ENCODE measurements at regions not wholly inside any gene's neighbourhood (a gene's known extent, or its start where the extent isn't known, plus 50 kb on each side); places are given as distances from the start of the nearest gene placed in this dataset.
"Not testable (repeated sequence)": the region's sequence is repeated elsewhere in the genome, so short reads cannot be mapped to it uniquely, and the experiment has no call there.

GRCh38 chr20:47868236-47868635 lies 83.0 kb upstream of the SULF2 start:
- DNase-seq, result no peak

DNA sequence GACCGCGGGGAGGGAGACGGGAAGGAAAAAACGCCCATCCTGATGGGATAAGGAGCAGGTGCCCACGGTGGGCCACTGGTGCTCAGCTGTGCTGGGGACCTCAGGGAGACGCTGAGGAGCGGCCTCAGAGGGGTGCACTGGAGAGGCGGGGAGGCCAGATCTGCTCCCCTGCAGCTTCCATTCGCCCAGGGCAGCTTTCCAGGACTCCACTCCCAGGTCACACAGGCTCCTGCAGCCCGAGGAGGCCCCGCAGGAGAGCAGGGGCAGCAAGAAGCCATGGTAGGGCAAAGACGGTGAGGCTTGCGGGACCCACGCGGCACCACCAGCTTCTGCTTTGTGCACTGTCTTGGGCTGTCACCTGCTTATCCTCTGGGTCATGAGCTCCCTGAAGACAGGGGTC lies 82.5 kb upstream of the SULF2 start:
- no peak for DNase-seq

- DNase-seq, result no peak
Observed at GRCh38 chr20:47866480-47866879, 81.2 kb upstream of the SULF2 start.

DNA sequence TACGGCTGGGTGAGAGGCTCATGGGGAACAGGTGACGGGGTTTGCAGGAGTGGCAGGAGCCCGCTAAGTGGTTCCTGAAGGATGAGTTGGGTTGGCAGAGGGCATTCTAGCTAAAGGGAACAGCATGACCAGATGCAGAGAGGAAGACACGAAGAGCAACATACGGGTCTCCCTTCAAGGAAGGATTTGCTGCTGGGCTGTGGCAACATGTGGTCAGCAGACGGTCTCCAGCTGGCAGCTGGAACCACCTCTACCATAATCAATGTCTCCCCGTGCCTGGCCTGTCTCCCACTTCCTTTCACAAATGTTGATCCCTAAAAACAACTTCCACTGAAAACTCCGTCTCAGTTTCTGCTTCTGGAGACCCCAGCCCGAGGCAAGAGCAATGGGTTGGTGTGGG lies 80.6 kb upstream of the SULF2 start:
- DNase-seq, result no peak

DNA sequence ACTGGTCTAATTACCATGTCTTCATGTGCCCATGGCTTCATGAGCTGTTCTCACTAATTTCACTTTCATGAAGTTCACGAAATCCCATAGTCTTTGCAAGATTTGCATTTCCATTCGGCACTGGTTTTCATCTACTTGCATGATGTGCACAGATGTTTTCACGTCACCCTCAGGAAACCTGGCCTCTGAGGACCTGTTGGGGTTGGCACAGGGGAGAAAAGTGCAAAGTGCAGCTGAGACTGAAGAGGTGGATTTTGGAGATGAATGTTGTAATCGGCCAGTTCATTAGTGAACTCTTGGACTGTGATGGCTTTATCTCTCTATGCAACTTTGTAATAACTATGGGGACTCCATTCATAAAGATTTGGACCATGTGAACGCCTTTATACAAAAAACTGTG lies 80.2 kb upstream of the SULF2 start:
- DNase-seq, result no peak

DNA sequence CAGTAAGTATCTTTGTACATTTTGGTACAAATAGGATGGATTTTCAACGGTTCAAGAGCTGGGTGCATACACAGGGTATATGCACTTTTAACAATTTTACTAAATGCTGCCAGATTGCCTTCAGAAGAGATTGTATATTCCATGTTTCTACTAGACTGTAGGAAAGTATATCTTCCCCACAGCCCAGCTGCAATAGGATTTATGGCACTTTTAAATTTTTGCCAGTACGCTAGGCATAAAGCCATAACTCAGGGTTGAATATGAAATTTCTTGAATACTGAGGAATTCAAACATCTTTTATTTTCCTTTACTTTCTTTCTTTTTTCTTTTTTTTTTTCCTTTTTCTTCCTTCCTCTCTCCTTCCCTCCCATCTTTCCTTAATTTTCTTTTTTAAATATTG lies 78.7 kb upstream of the SULF2 start:
- DNase-seq, result no peak

GRCh38 chr20:47863315-47863965 lies 78.2 kb upstream of the SULF2 start:
- no peak for DNase-seq

GRCh38 chr20:47862574-47863240 lies 77.4 kb upstream of the SULF2 start:
- no peak for DNase-seq

DNA sequence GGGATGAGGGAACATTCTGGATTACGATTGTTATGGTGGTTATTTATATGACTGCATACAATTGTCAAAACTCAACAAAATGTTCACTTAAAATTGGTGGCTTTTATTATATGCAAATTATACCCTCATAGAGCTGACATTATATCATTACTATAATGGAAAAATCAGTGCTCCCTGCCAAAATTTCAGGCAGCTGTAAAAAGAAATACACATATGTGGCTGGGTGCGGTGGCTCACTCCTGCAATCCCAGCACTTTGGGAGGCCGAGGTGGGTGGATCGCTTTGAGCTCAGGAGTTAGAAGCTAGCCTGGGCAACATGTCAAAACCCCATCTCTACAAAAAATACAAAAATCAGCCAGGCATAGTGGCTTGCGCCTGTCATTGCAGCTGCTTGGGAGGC lies 75.8 kb upstream of the SULF2 start:
- DNase-seq, result no peak

- no peak for DNase-seq
Observed at GRCh38 chr20:47860049-47860830, 75.0 kb upstream of the SULF2 start.

GRCh38 chr20:47859278-47859677 lies 74.0 kb upstream of the SULF2 start:
- no peak for DNase-seq

- no peak for DNase-seq
Observed at GRCh38 chr20:47857569-47858464, 72.5 kb upstream of the SULF2 start.

DNA sequence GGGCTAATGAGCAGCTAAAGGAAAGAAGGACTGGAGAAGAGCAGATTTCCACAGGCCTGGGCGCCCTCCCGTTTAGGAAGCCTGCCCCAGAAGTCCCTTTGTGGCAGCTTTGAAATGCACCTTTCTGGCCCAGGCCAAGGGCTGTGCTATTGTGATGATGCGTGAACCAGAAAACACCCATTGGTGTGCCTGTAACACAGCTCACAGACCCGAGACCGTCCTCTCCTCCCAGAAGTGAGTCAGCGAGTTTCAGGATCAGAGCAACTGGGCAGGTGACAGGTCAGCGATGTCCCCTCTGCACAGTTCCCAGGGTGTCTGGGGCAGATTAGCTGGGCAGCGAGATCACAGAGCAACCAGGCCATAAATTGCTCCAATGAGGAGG lies 71.9 kb upstream of the SULF2 start:
- no peak for DNase-seq

GRCh38 chr20:47855799-47856198 lies 70.5 kb upstream of the SULF2 start:
- DNase-seq, result no peak

GRCh38 chr20:47854687-47855212 lies 69.5 kb upstream of the SULF2 start:
- DNase-seq, result no peak

DNA sequence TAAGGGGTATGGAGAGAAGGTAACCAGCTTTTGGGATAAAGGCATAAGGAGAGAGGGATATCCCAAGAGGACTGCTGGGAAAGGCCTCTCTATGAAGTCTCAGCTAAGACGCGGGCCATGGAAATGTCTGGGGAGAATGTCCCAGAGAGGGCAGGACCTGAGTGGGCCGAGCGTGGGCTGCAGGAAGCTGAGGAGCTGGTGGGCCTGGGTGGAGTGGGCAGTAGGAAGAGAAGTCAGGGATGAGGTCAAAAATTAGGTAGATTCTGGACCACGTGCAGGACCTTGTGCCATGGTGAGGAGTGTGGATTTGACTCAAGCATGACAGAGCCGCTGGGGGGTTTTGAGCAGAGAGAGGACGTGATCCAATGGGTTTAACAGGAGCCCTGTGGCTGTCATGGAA lies 66.5 kb upstream of the SULF2 start:
- DNase-seq, result no peak

- DNase-seq, result no peak
Observed at GRCh38 chr20:47850146-47850545, 64.9 kb upstream of the SULF2 start.

DNA sequence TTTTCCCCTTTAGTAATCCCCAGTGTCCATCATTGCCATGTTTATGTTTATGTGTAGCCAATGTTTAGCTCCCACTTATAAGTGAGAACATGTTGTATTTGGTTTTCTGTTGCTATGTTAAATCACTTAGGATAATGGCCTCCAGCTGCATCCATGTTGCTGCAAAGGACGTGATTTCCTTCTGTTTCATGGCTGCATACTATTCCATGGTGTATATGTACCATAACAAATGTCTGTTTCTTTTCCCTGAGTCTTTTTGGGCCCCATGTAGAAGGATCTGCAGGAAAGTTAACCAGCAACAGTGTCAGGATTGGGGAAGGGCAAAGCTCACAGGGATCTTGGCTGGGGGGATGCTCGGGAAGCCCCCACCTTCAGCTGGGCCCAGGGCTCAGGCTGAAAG lies 64.3 kb upstream of the SULF2 start:
- DNase-seq, result no peak

GRCh38 chr20:47849006-47849405 lies 63.7 kb upstream of the SULF2 start:
- DNase-seq, result no peak

GRCh38 chr20:47848534-47848933 lies 63.3 kb upstream of the SULF2 start:
- not testable (repeated sequence) for DNase-seq

- DNase-seq, result no peak
Observed at GRCh38 chr20:47847884-47848485, 62.7 kb upstream of the SULF2 start.

DNA sequence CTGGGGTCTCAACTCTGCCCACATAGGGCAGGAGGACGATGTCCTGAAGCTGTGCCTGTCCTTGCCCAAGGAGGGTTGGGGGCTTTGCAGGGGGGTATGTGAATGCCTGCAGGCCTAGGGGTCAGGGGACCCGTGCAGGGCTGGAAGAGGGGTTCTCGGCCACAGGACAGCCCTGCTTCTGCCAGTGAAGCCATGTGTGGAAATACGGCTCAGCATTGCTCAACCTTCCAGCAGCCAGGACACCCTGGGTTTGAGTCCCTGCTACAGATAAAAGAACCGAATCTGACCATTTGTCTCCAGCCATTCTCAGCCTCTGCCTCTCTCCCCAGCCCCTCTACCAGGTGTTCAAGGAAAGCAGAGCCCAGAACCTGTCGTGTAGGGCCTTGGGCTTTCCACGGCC lies 61.9 kb upstream of the SULF2 start:
- DNase-seq, result not testable (repeated sequence)

All from stimulated activated naive CD4-positive, alpha-beta T cell (primary cell).